ENCODE measurements at regions not wholly inside any gene's neighbourhood (a gene's known extent, or its start where the extent isn't known, plus 50 kb on each side); places are given as distances from the start of the nearest gene placed in this dataset.

DNA sequence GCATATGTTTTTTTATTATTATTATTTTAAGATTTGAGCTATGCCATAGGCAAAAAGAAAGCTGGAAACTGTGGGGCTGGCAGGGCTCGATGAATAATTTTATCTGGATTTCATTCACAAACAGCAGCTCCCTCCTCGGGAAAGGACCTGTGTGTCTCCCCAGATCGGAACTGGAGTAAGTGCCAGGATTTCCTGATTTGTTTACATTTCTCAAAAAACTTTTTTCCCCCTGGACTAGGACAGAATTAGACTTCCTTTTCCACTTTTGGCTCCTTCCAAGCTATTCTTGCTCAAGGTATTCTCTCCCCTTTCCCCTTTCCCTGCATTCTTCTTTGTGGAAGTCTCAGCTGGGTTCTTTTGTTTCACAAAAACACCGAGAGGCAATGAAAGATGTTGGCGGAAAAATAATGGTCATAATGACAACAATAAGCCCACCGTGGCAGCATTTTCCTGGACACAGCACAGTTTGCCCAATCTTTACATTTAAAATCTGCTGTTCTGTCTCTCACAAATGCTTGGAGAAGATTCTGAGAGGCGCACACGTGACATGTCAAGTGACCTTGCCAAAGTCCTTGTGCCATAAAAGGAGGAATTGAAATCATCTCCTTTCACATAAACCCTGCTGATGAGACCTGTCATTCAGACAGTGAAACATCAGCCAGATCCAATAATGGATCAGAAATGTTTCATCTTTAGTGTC is 85.8 kb upstream of the PREP start:
- TF ChIP-seq, protein P1, sequence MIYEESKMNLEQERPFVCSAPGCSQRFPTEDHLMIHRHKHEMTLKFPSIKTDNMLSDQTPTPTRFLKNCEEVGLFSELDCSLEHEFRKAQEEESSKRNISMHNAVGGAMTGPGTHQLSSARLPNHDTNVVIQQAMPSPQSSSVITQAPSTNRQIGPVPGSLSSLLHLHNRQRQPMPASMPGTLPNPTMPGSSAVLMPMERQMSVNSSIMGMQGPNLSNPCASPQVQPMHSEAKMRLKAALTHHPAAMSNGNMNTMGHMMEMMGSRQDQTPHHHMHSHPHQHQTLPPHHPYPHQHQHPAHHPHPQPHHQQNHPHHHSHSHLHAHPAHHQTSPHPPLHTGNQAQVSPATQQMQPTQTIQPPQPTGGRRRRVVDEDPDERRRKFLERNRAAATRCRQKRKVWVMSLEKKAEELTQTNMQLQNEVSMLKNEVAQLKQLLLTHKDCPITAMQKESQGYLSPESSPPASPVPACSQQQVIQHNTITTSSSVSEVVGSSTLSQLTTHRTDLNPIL (CRISPR knock-in tag; IDR thresholded peaks at IDR 0.05; ENCODE audit: low read depth) = no peak
- TF ChIP-seq, protein P2, sequence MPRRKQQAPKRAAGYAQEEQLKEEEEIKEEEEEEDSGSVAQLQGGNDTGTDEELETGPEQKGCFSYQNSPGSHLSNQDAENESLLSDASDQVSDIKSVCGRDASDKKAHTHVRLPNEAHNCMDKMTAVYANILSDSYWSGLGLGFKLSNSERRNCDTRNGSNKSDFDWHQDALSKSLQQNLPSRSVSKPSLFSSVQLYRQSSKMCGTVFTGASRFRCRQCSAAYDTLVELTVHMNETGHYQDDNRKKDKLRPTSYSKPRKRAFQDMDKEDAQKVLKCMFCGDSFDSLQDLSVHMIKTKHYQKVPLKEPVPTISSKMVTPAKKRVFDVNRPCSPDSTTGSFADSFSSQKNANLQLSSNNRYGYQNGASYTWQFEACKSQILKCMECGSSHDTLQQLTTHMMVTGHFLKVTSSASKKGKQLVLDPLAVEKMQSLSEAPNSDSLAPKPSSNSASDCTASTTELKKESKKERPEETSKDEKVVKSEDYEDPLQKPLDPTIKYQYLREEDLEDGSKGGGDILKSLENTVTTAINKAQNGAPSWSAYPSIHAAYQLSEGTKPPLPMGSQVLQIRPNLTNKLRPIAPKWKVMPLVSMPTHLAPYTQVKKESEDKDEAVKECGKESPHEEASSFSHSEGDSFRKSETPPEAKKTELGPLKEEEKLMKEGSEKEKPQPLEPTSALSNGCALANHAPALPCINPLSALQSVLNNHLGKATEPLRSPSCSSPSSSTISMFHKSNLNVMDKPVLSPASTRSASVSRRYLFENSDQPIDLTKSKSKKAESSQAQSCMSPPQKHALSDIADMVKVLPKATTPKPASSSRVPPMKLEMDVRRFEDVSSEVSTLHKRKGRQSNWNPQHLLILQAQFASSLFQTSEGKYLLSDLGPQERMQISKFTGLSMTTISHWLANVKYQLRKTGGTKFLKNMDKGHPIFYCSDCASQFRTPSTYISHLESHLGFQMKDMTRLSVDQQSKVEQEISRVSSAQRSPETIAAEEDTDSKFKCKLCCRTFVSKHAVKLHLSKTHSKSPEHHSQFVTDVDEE (CRISPR knock-in tag; IDR thresholded peaks at IDR 0.05) = no peak
- TF ChIP-seq ZNF565 (CRISPR knock-in tag; conservative IDR thresholded peaks at IDR 0.05; ENCODE audit: low read depth) (no peak), BACH2 (CRISPR knock-in tag; IDR thresholded peaks at IDR 0.05; ENCODE audit: borderline replicate concordance) (no peak), ESRRG (CRISPR knock-in tag; IDR thresholded peaks at IDR 0.05) (no peak), RARB (CRISPR knock-in tag; IDR thresholded peaks at IDR 0.05) (no peak), CSRNP3 (CRISPR knock-in tag; IDR thresholded peaks at IDR 0.05) (no peak), ZFP3 (CRISPR knock-in tag; IDR thresholded peaks at IDR 0.05) (no peak), TCF4 (CRISPR knock-in tag; IDR thresholded peaks at IDR 0.05; ENCODE audit: borderline replicate concordance) (no peak), ARNTL (CRISPR knock-in tag; IDR thresholded peaks at IDR 0.05; ENCODE audit: borderline replicate concordance, low read depth) (no peak)
- peak; percentile 16; the same call in 2 of the 3 replicates for ATAC-seq

- ATAC-seq = no peak
- TF ChIP-seq ZFP3 (CRISPR knock-in tag; IDR thresholded peaks at IDR 0.05) (no peak), OSR1 (CRISPR knock-in tag; IDR thresholded peaks at IDR 0.05) (no peak), TOX (CRISPR knock-in tag; IDR thresholded peaks at IDR 0.05; ENCODE audit: borderline replicate concordance) (no peak), ARNTL (CRISPR knock-in tag; IDR thresholded peaks at IDR 0.05; ENCODE audit: borderline replicate concordance, low read depth) (no peak), RARB (CRISPR knock-in tag; IDR thresholded peaks at IDR 0.05) (no peak), SNAI2 (CRISPR knock-in tag; IDR thresholded peaks at IDR 0.05) (no peak), TCF4 (CRISPR knock-in tag; IDR thresholded peaks at IDR 0.05; ENCODE audit: borderline replicate concordance) (no peak), PATZ1 (CRISPR knock-in tag; IDR thresholded peaks at IDR 0.05; ENCODE audit: borderline replicate concordance) (no peak), PPARA (CRISPR knock-in tag; IDR thresholded peaks at IDR 0.05; ENCODE audit: borderline replicate concordance) (no peak), CSDC2 (CRISPR knock-in tag; IDR thresholded peaks at IDR 0.05) (no peak), ISL1 (CRISPR knock-in tag; IDR thresholded peaks at IDR 0.05) (no peak), BACH2 (CRISPR knock-in tag; IDR thresholded peaks at IDR 0.05; ENCODE audit: borderline replicate concordance) (no peak), ZFP30 (CRISPR knock-in tag; IDR thresholded peaks at IDR 0.05) (no peak), ZNF70 (CRISPR knock-in tag; IDR thresholded peaks at IDR 0.05) (no peak)
- TF ChIP-seq, protein P3, sequence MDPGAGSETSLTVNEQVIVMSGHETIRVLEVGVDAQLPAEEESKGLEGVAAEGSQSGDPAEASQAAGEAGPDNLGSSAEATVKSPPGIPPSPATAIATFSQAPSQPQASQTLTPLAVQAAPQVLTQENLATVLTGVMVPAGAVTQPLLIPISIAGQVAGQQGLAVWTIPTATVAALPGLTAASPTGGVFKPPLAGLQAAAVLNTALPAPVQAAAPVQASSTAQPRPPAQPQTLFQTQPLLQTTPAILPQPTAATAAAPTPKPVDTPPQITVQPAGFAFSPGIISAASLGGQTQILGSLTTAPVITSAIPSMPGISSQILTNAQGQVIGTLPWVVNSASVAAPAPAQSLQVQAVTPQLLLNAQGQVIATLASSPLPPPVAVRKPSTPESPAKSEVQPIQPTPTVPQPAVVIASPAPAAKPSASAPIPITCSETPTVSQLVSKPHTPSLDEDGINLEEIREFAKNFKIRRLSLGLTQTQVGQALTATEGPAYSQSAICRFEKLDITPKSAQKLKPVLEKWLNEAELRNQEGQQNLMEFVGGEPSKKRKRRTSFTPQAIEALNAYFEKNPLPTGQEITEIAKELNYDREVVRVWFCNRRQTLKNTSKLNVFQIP (CRISPR knock-in tag; IDR thresholded peaks at IDR 0.05; ENCODE audit: borderline replicate concordance, low read depth) = no peak
- TF ChIP-seq, protein P2 (CRISPR knock-in tag; IDR thresholded peaks at IDR 0.05) = no peak
These were observed 84.3 kb upstream of the PREP start for GRCh38 chr6:105487040-105487790.

Data from SK-N-SH treated with all-trans-retinoic acid at 6 μM for 48 hours (cell line).